ENCODE measurements at regions not wholly inside any gene's neighbourhood (a gene's known extent, or its start where the extent isn't known, plus 50 kb on each side); places are given as distances from the start of the nearest gene placed in this dataset.

GRCh38 chr2:33665039-33665438, 65.9 kb upstream of the FAM98A start:
- TF ChIP-seq POLR2AphosphoS5 (IDR thresholded peaks at IDR 0.05; ENCODE audit: low read depth, low read length), result no peak
- no peak for TF ChIP-seq POLR2A (IDR thresholded peaks at IDR 0.05; ENCODE audit: low read depth, low read length)
- no peak for TF ChIP-seq TAF1 (IDR thresholded peaks at IDR 0.05; ENCODE audit: borderline replicate concordance, low read depth, low read length)
